ENCODE measurements at regions not wholly inside any gene's neighbourhood (a gene's known extent, or its start where the extent isn't known, plus 50 kb on each side); places are given as distances from the start of the nearest gene placed in this dataset.

DNA sequence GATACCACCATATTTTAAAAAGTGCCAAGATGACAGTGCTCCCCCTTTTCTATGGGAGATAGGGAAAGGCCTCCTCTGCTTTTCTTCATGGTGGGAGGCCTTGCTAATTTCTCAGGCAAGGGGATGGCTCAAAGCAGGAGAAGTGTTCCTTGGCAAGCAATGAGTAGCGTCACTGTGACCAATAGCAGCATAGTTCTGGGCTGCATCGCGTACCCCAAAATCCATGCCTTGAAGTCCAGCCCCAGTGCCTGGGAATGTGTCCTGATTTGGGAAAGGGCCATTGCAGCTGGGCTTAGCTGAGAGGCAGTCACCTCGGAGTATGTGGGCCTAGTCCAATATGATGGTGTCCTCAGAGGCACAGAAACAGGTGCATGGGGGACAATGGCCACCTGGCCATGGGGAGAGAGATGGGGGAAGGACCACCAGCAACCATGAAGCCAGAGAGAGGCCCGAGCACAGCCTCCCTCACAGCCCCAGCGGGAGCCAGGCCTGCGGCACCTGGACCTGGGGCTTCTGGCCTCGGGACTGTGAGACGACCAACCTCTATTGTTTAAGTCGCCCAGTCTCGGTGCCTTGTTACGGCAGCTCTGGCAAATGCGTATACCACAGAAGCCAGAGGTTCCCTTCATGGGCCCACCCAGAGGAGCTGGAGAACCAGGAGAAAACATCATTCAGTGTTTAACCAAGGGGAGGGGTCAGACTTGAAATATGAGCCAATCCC, 153.1 kb upstream of the RPS6KA2 start:
- H3K36me3 ChIP-seq = no peaks in the 10 kb centered on the region
- TF ChIP-seq EP300 (IDR thresholded peaks at IDR 0.05) (no peak), POLR2A (IDR thresholded peaks at IDR 0.05) (no peak)
- TF ChIP-seq, protein P1, sequence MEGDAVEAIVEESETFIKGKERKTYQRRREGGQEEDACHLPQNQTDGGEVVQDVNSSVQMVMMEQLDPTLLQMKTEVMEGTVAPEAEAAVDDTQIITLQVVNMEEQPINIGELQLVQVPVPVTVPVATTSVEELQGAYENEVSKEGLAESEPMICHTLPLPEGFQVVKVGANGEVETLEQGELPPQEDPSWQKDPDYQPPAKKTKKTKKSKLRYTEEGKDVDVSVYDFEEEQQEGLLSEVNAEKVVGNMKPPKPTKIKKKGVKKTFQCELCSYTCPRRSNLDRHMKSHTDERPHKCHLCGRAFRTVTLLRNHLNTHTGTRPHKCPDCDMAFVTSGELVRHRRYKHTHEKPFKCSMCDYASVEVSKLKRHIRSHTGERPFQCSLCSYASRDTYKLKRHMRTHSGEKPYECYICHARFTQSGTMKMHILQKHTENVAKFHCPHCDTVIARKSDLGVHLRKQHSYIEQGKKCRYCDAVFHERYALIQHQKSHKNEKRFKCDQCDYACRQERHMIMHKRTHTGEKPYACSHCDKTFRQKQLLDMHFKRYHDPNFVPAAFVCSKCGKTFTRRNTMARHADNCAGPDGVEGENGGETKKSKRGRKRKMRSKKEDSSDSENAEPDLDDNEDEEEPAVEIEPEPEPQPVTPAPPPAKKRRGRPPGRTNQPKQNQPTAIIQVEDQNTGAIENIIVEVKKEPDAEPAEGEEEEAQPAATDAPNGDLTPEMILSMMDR (IDR thresholded peaks at IDR 0.05) = no peak
- peaks cover 0 to 2% (median 0%) of the 10 kb centered on the region in 4 donors for H3K4me1 ChIP-seq
- H3K9me3 ChIP-seq = no peaks in the 10 kb centered on the region
- H3K27ac ChIP-seq = no peak overlapping the region
- H3K27me3 ChIP-seq = no peaks in the 10 kb centered on the region
- 90% methylated on average over 13 of the region's 13 CpGs for WGBS, 2 donors
- DNase-seq (ENCODE audit: low spot score in 2 of 2) = no peak
- no peak overlapping the region for H3K4me3 ChIP-seq

DNA sequence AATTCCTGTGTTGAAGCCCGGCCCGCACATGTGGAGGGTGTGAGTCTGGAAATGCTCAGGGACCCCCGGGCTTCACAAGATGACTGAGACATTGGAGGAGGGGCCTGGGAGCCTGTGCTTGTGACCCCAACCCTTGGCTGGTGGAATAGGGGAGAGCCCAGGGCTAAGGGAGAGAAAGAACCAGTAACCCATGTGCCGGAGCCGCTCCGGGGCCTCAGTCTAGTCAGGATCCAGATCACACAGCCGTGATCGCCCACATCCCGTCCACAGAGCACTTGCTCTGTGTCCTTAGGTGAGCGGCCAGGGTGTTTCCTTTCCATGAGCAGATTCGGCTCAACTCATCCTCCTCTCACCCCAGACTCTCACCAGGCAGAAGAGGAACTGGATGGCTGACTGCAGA, 152.3 kb upstream of the RPS6KA2 start:
- Histone ChIP-seq H3K27me3 (no peaks in the 10 kb centered on the region), H3K4me3 (no peak overlapping the region), H3K9me3 (no peaks in the 10 kb centered on the region), H3K27ac (no peak overlapping the region), H3K4me1 (peaks cover 0 to 2% (median 0%) of the 10 kb centered on the region in 4 donors), H3K36me3 (no peaks in the 10 kb centered on the region)
- 76 to 88% methylated on average over 11 of the region's 11 CpGs for WGBS, 2 donors
- DNase-seq (ENCODE audit: low spot score in 2 of 2) = no peak
- TF ChIP-seq EP300 (IDR thresholded peaks at IDR 0.05) (no peak), POLR2A (IDR thresholded peaks at IDR 0.05) (no peak)
- TF ChIP-seq, protein P1 (IDR thresholded peaks at IDR 0.05) = no peak

DNA sequence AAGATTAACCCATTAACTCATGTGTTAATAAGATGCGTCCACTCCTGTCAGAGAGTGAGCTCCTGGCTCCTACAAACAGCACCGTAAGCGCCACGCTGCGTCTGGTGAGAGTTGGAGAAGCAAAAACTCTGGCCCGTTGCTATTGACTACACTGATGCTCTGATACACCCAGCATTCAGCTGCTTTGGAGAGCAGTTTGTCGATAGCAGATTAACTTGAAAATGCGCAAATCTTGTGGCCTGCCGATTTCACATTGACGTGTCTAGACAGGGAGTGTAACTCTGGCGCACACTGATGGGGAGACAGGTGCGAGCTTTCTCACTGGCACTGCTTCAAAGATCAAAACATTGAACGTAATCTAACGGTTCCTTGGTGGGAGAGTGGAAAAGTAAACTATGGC, 151.7 kb upstream of the RPS6KA2 start:
- Histone ChIP-seq H3K36me3 (no peaks in the 10 kb centered on the region), H3K27me3 (no peaks in the 10 kb centered on the region), H3K27ac (no peak overlapping the region), H3K9me3 (no peaks in the 10 kb centered on the region), H3K4me3 (no peak overlapping the region), H3K4me1 (peaks cover 0 to 2% (median 0%) of the 10 kb centered on the region in 4 donors)
- WGBS, 2 donors = 88 to 91% methylated on average over 14 of the region's 14 CpGs
- TF ChIP-seq EP300 (IDR thresholded peaks at IDR 0.05) (no peak), POLR2A (IDR thresholded peaks at IDR 0.05) (no peak)
- TF ChIP-seq, protein P1 (IDR thresholded peaks at IDR 0.05) = no peak
- no peak for DNase-seq (ENCODE audit: low spot score in 2 of 2)

DNA sequence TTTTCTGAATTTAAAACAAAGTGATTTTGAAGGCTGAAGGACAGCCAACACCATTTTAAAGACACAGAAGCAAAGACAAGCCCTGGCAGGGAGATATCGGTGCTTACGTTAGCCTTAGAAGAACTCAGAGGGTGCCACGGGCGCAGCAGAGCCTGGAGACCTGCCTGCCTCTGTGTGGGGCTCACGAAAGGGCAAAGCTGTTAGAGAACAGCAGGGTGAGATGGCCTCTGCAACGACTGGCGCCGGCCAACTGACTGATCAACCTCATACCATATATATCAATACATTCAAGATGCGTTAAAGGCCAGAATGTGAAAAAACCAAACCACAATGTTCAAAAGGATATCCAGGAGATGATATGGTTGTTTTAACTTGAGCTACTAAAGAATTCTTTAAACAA, 151.0 kb upstream of the RPS6KA2 start:
- H3K27ac ChIP-seq = no peak overlapping the region
- H3K36me3 ChIP-seq = no peaks in the 10 kb centered on the region
- H3K27me3 ChIP-seq = peaks cover 0 to 2% of the 10 kb centered on the region in 2 donors
- H3K4me3 ChIP-seq = no peak overlapping the region
- peaks cover 0 to 2% (median 0%) of the 10 kb centered on the region in 4 donors for H3K4me1 ChIP-seq
- no peak for TF ChIP-seq POLR2A (IDR thresholded peaks at IDR 0.05)
- TF ChIP-seq, protein P1 (IDR thresholded peaks at IDR 0.05) = no peak
- 70 to 77% methylated on average over 9 of the region's 9 CpGs for WGBS, 2 donors
- no peak for DNase-seq (ENCODE audit: low spot score in 2 of 2)
- no peaks in the 10 kb centered on the region for H3K9me3 ChIP-seq

DNA sequence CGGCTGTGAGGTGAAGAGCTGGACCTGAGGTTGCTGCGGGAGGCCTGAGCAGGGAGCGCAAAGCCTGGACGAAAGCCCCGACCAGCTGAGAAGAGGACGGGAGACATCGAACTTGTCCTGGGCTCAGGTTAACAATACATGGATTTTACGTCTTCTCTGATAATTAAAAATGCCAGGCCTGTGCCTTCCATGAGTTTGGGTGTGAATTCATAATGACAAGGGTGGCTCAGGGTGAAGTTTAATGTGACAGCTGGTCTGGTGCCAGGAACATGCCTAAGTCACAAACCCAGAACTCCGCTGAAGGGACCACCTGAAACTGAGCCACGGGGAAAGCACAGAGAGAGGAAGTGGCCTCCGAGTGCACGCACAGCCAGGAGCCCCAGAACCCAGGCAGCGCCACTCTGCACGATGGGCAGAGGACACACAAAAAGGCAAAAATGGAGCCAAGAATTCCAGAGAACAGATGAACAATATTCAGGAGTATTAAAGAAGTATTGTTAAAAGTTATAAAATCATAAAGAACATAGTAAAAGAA, 150.1 kb upstream of the RPS6KA2 start:
- H3K4me1 ChIP-seq = peaks cover 0 to 2% (median 0%) of the 10 kb centered on the region in 4 donors
- 73 to 74% methylated on average over 14 of the region's 14 CpGs for WGBS, 2 donors
- TF ChIP-seq, protein P1 (IDR thresholded peaks at IDR 0.05) = no peak
- TF ChIP-seq EP300 (IDR thresholded peaks at IDR 0.05) (no peak), POLR2A (IDR thresholded peaks at IDR 0.05) (no peak)
- peaks cover 0 to 6% of the 10 kb centered on the region in 2 donors for H3K27me3 ChIP-seq
- H3K9me3 ChIP-seq = no peaks in the 10 kb centered on the region
- no peak for DNase-seq (ENCODE audit: low spot score in 2 of 2)
- no peak overlapping the region for H3K4me3 ChIP-seq
- no peak overlapping the region for H3K27ac ChIP-seq
- no peaks in the 10 kb centered on the region for H3K36me3 ChIP-seq

All from tibial nerve (tissue), 4 donors.